Activated CD8-positive, alpha-beta memory T cell treated with anti-CD3 and anti-CD28 coated beads for 4 hours (primary cell): ENCODE measurements at regions not wholly inside any gene's neighbourhood (a gene's known extent, or its start where the extent isn't known, plus 50 kb on each side); places are given as distances from the start of the nearest gene placed in this dataset.
"Not testable (repeated sequence)": the region's sequence is repeated elsewhere in the genome, so short reads cannot be mapped to it uniquely, and the experiment has no call there.

ENCODE experiments used
- DNase-seq, 2 donors: peaks; one replicate each; pipeline ENCODE4 v3.0.0-alpha.2; 2020; ENCODE audit warnings: low read depth in 2 of 2

DNA sequence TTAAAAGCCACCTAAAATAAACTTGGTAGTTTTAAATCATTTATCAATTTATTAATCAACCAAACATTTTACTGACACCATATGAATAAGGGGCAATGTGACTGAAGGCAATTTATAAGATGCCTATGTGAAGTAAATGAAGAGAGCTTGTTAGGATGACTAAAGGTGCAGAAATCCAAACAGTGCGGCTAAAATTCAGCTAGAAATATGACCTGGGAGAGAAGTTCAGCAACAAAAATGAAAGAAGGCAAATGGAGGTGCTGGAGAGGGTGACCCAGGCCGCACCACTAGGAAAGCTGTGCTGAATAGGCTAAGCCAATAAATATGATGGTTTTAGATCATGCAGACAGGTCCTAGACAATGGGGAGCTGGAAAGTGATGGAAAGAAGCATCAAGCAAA, 403.7 kb downstream of the BTG1 start:
- no peak for DNase-seq

DNA sequence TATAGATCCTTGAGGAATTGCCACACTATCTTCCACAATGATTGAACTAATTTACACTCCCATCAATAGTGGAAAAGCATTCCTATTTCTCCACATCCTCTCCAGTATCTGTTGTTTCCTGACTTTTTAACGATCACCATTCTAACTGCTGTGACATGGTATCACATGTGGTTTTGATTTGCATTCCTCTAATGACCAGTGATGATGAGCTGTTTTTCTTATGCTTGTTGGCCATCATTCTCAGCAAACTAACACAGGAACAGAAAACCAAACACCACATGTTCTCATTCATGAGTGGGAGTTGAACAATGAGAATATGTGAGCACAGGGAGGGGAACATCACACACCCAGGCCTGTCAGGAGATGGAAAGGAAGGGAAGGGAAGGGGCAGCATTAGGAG, 411.8 kb downstream of the BTG1 start:
- not testable (repeated sequence) for DNase-seq

DNA sequence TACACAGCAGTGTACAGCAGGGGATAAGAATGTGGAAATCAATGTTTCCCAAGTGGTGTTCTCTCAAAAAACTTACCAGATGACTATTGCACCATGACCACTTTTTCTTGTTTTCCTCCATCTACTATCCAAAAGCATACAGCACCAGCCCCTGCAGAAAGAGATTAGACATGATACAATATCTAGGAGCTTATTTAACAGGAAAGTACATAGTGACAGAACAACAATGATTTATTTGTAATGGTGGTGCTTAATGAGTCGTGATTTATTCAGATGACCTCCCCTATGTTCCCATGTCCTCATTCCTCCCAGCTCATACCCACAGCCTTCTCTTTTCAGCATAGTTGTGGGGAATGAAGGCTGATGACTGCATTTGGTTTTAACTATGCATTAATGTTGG, 413.6 kb downstream of the BTG1 start:
- DNase-seq: no peak

DNA sequence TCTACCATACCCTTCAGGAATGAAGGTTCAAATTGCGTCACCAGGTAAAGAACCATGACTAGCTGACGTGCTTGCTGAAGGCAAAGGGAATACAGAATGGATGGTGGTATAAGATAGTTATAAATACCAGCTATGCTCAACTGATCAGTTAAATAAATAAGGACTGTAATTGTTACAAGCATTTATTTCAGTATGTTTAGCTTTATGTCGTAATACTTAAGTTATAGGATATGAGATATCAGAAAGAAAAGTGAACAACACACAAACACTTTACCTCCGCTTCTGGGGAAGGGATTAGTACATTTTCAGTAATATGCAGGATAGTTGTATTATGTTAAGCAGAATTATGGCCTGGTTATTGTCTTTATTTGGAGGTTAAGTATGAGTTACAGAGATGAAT, 416.1 kb downstream of the BTG1 start:
- no peak for DNase-seq

DNA sequence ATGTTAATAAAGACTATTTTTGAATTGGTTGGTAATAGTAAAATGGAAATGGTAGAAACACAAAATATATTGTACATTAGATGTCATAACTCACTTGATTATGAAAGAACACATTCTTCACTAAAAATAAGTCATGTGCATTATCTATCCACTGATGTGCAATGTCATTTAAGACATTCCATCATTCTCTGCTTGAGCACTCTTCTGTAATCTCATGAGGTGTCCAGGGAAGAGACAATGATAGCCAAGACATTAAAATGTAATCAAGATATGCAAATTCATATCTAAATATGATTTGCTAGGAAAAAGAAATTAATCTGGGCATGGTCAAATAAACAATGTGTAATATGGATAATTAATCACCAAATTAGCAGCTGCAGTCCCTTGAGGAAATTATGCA, 422.5 kb downstream of the BTG1 start:
- DNase-seq: no peak

DNA sequence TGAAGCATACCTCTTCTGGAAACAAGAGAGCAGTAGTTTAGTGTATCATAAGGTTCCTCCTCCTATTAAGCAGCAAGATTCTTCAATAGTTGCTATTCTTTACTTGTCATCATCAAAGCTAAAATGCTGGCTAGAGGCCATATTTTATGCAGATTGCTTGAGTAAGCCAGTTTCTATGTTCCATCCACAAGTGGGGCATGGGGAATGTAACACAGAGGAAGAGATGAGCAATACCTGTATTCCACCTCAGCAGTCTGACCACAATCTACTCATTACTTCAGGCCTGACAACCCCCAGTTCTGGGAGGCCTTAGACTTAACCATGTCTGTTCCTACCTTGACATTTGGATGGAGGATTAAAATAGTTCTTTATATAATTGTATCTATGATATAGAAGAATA, 423.6 kb downstream of the BTG1 start:
- DNase-seq: peak in 1 of 2 donors; percentile 3

DNA sequence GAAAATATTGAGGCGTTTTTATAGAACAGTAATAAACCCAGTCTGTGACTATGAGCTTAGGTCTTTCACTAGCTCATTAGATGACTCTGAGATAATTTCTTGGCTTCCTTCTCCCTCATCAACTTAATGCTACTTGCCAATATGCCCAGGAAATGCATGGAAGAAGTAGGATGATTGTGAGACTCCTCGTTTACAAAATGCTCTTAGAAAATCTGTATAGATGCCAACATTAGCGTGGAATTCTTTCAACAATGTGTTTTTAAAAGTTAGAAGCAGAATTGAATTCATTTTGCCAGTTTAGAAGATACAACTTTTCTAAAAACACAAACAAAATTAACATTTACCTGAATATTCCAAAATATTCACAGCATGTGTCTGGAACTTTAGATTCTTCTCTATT, 424.6 kb downstream of the BTG1 start:
- DNase-seq: no peak

DNA sequence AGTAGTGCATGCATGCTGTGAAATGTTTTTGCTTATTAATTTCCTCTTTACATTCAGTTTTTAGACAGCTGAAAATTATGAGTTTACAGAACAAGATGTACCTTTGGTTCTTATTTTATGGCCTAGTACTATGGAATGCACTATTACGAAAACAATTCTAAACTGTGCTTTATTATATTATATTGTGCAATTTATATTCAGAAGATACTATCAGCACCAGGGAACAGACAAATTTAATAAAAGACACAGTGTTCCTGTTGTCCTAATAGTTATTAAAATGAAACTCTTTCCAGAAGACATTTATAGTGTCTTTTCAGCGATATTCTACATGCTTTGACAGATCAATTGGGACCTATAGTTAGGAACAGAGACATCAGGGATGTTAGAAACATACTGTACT, 427.3 kb downstream of the BTG1 start:
- no peak for DNase-seq

DNA sequence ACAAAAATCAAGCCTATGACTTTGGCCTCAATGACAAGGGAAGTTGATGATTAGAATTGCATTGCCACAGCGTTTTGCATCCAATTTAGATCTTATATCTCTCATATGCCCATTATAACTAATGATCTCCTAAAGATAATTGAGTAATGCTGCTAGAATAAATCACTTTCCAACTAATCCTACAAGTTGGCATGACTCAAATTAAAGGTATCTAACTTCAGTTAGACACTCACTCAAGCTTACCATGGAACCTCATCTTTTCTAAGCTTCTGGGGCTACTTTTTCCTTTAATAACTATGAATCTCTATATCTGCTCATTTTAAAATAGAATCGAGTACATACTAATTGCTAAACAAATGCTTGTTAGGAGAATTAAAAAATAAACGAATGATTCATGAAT, 427.8 kb downstream of the BTG1 start:
- no peak for DNase-seq

DNA sequence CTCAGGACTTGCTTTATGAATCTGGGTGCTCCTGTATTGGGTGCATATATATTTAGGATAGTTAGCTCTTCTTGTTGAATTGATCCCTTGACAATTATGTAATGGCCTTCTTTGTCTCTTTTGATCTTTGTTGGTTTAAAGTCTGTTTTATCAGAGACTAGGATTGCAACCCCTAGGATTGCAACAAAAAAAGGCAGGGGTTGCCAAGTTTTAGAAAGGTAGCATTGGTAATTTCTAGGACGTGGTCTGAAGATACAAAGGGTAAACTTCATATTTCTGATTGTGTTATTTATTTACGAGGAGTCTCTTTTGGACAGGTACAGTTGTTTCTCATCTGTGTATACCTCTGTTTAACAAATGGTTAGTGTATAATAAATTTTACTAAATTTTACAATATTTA, 433.7 kb downstream of the BTG1 start:
- not testable (repeated sequence) for DNase-seq

DNA sequence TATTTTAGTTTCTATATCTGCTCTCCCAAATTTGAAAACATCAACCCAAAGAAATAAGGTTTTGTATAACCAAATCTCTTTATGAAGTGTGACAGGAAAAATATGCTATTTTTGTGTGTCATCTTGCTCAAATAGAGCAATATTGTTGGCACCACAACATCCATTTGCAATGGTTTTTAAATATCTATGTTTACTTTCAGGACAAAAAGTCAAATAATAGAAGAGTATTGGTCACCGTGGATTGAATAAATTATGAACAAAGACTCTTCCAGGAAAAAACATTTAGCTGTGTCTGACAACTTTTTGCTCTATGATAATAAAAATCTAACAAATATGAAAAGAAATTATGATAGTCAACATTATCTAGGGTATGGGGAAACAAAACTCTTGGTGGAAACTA, 439.2 kb downstream of the BTG1 start:
- DNase-seq: no peak

DNA sequence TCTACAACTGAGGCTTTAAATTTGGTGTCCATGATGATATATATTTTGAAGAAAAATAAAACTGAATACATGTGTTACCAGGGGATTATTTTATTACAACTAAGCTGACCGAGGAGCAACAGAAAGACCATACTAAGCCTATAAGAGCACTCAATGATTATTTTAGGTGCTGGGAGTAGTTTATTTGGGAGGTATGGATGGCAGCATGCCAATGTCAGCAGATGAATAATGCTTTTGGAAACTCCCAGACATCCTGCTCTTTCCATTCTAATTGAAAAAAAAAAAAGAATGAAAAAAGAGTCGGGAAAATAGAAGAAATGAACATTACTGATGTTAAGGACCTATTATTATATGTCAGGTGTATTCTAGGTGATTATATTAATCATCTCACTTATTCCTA, 441.2 kb downstream of the BTG1 start:
- no peak for DNase-seq

DNA sequence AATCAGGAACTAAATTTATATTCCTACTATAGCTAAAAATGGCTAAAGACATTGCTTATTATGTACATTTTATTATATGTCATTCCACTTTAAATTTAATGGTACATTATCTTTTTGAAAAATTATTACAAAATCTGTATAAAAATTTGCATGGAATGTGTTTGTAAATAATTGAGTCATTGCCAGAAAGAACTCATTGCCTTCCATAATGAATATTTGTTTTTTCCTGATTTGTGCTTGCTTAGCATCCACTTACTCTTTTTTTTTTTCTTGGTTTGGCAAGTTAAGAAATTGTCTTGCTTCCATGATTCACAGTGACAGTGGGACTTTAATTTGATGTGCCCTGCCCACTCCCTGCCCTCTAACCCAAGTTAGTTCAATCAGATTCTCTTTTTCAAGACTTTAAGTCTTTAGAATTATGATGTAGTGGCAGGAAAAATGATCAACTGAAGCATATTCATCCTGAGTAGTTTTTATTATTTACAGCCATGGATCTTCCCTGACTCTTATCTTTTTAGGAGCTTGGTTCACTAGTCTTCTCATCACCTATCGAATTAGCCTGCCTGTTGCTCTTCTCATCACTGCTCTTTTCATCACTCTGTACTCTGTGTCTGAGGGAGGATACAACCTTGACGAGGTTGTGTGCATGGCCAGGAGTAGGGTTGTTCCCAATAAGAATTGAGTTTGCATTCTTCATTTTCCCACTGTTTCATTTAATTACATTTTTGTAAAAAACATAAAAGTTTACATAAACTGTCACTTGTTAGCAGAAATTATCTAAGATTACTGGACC, 442.0 kb downstream of the BTG1 start:
- no peak for DNase-seq

DNA sequence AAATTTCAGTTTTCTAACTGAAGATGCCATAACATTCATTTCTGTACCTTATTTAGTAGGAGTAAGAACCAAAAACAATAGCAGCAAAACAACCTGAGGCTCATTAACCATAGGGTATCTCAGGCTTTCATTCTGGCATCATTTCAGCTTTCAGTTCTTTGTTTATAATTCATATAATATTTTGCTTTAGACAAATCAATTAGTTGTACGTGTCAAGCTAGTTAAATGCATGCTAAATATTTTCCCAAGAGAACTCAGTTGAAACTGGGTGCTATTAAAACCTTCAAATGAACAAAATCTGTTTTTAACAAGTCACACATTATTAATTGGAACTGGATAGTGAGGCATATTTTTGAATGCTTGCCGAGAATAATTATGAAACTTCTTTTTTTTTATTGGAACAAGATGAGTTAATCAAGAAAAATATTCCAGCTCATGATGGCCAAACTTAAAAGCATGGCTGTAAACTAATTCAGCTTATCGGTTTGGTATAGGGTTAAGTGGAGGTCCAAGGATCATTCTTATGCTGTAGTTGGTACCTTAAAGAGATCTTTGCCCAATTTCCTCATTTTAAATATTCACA, 442.7 kb downstream of the BTG1 start:
- DNase-seq: no peak

DNA sequence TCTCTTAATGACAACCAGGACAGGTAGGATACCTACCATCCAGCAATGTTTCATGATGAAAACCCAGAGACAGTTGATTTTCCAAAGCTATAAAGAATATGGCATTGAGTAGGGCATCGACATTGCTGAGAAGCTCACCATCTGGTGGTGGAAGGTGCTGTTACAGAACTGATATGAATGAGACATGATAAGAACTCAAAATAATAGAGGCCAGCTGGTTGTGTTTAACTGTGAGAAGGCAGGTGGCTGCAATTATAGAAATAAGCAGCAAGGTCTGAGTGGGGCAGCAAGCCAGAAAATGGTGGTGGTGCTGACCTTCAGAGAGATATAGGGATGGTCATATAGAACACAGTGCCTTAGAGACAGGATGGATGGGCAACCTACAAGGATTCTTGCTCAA, 449.7 kb downstream of the BTG1 start:
- DNase-seq: no peak

DNA sequence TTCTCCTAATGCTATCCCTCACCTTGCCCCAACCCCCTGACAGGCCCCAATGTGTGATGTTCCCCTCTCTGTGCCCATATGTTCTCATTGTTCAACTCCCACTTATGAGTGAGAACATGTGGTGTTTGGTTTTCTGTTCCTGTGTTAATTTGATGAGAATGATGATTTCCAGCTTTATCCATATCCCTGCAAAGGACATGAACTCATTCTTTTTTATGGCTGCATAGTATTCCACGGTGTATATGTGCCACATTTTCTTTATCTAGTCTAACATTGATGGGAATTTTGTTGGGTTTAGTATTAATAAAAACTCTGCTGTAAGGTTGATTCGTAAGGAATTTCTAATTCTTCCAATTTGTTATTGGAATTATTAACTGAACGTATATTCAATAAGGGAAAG, 450.2 kb downstream of the BTG1 start:
- not testable (repeated sequence) for DNase-seq

DNA sequence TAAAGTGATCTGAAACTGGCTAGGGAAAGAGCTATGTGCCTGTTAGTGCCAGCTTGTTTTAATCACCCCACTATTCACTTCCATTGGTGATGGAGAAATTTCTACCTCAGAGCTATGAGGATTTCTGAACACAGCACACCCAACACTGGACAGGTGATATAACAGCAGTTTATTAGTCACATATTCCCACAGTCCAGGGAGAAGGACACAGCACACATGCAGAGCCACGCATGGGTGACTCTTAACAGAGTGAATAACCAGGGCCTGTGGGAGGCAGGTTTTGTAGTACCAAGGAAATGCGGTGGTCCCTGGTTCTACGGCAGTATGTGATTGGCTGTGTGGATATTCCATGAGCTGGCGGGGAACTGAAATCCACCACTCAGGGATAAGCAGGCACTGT, 455.1 kb downstream of the BTG1 start:
- DNase-seq: no peak

DNA sequence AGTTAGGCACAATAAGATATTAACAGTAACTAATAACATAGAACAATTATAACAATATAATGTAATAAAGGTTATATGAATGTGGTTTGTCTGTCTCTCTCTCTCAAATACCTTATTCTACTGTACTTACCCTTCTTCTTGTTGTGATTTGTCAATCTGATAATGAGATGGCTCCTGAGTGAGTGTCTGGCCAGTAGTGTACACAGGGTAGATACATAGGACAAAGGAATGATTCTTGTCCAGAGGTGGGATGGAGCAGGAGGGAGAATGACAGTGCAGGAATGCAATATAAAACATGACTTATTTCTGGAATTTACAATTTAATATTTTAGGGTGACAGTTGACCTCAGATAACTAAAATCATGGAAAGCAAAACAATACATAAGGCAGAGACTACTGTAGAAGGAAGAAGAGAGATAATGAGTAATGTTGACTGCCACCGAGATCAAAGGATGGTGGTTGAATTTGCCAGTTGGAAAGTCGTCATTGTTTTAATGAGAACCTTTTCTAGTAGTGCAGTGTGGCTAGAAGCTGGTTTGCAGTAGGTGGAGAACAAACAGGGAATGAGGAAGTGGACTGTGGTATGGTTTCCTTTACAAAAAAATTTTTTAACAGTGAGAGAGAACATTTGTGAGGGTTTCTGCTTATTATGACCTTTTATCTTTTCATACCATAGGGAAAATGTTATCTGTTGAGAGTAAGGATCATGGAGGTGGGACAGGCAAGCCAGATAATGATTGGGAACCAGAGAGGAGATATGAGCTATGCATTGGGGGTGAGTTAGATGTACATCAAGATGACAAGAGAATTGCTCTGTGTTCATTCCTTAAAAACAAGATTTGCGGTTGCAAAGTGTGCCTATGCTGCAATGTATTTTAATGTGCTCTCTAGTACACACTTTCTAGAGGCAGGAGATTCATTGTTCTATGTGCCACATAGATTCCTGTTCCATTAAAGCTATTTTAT, 458.3 kb downstream of the BTG1 start:
- DNase-seq: no peak

DNA sequence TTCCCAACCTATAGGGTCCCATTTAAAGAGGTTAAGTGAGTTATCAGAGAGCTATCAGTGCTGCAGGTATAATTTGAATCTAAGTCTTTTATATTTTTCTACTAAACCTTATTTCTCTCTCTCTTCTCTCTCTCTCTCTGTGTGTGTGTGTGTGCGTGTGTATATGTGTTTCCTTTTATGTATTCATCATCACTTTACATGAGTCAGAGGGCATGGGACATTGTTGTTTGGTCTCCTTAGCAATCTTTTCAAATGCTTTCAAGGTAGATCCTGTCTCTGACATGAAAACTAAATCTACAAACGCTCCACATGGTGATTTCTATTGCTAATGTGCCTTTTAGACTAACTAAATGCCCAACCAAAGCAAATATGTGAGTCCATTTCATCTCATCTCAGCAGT, 459.7 kb downstream of the BTG1 start:
- no peak for DNase-seq

DNA sequence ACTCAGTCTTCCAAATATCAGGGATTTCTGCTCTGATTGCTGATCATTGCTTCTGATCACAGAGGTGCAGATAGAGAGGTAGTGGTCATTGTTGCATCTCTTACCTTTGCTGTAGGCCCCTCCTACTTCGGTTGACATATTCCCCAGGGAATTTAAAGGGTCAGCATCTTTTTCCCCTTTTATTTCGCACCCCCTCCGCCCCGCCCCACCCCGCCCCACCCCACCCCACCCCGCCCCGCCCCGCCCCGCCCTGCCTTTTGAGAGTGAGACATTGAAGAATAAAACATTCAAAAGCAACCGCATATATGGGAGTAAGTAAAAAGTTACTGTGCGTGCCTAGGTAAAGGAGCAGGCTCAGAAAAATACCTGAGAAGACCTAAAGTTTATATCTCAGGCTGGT, 463.9 kb downstream of the BTG1 start:
- no peak for DNase-seq

DNA sequence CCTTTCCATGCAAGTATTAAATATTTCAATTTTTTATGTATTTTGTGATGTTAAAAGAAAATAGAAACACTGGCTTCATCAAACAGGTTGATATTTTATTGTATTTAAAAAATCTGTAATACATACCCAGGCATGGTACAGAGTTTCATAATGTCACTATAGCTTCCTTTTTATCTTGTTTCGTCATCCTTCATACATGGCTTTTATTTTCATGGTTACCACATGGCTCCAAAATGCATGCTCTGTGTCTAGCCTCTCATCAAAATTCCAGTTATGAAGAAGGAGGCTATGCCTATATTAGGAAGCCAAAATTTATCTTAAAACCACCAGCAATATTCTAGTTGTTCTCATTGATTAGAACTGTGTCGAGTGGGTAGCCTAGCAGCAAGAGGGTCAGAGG, 464.8 kb downstream of the BTG1 start:
- no peak for DNase-seq

DNA sequence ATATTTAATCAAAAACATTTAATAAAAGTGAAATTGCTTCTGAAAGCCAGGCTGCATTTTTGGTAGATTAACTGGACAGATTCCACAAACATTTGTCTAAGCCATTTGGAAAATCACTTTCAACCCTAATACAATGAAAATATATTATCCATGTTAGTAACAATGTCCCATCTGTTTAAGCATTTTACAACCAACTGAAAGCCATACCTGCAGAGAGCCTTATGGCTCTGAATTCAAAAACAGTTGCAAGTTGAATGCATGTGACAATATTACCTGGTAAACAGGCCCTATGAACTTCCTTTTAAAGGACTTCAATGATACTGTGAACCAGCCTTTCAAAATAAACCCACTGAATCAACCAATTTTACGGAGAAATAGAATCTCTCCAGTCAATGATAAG, 468.1 kb downstream of the BTG1 start:
- DNase-seq: no peak

DNA sequence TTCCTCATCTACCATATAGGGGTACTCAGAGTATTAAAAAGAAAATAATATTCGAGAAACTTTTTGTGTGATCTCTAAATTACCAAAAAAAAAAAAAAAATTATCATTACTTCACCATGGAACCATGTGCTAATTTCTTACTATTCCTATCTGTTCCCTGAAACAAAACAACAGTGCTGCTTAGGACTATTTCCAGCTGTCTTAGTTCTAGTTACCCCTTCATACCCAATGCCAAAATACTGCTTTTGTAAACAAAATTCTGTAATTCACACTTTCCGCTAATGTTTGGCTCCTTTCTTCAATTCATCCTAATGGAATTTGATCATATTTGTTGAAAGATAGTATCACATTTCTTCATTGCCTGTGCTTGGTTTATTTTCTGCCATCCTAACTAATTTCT, 470.2 kb downstream of the BTG1 start:
- DNase-seq: no peak
